ENCODE measurements at regions not wholly inside any gene's neighbourhood (a gene's known extent, or its start where the extent isn't known, plus 50 kb on each side); places are given as distances from the start of the nearest gene placed in this dataset.

GRCh38 chr10:50987934-50988333, 86.4 kb upstream of the PRKG1 start:
- peaks cover 30 to 42% (median 42%) of the 10 kb centered on the region in 3 donors for H3K27me3 Mint-ChIP-seq (ENCODE audit: low read depth in 3 of 3)
- Histone ChIP-seq H2AFZ (ENCODE audit: insufficient read depth, low read depth, low read length, poor library complexity, severe bottlenecking) (no peak overlapping the region), H4K20me1 (ENCODE audit: insufficient read depth, low read length) (no peaks in the 10 kb centered on the region), H3K79me2 (ENCODE audit: insufficient read depth, low read length) (no peaks in the 10 kb centered on the region), H3K9ac (ENCODE audit: insufficient read depth, low read length, poor library complexity, severe bottlenecking) (no peak overlapping the region), H3K27ac (ENCODE audit: low read depth in 1 of 2, low read length in 2 of 2) (no peak overlapping the region), H3K9me3 (replicated peaks in 1 of 2; ENCODE audit: control insufficient read depth in 1 of 2, insufficient read depth in 1 of 2, low read length in 2 of 2) (no peaks in the 10 kb centered on the region), H3K36me3 (replicated peaks in 1 of 2; ENCODE audit: control insufficient read depth in 1 of 2, insufficient read depth in 2 of 2, low read length in 2 of 2) (no peaks in the 10 kb centered on the region), H3K4me2 (replicated peaks; ENCODE audit: extremely low read depth, low read length, poor library complexity, severe bottlenecking) (no peak overlapping the region), H3K4me1 (ENCODE audit: control insufficient read depth in 1 of 2, insufficient read depth in 2 of 2, low read length in 2 of 2) (peaks cover 0 to 5% of the 10 kb centered on the region in 2 donors), H3K27me3 (ENCODE audit: control insufficient read depth in 2 of 2, insufficient read depth in 2 of 2, low read length in 2 of 2) (peaks cover 26 to 42% of the 10 kb centered on the region in 2 donors), H3K4me3 (replicated peaks in 1 of 3; ENCODE audit: low read depth in 2 of 3, low read length in 3 of 3) (no peak overlapping the region)
- peaks cover 0 to 5% (median 1%) of the 10 kb centered on the region in 7 donors for H3K9me3 Mint-ChIP-seq
- no peak for DNase-seq
- no CpG with 5 or more reads among the region's 2 CpGs for WGBS (ENCODE audit: insufficient coverage)
- H3K4me1 Mint-ChIP-seq, result peaks cover 5% of the 10 kb centered on the region
- no peak overlapping the region for H3K27ac Mint-ChIP-seq
- intact Hi-C loops (cut with micrococcal nuclease), result no loop called here
- H3K36me3 Mint-ChIP-seq, result peaks cover 0 to 4% of the 10 kb centered on the region in 2 donors
- H3K4me3 Mint-ChIP-seq, result no peak overlapping the region
- TF ChIP-seq CTCF (IDR thresholded peaks at IDR 0.05), result no peak

GRCh38 chr10:50988792-50989191, 85.5 kb upstream of the PRKG1 start:
- WGBS (ENCODE audit: insufficient coverage), result no CpG with 5 or more reads among the region's 4 CpGs
- Histone ChIP-seq H3K27me3 (ENCODE audit: control insufficient read depth in 2 of 2, insufficient read depth in 2 of 2, low read length in 2 of 2) (peaks cover 35 to 51% of the 10 kb centered on the region in 2 donors), H3K27ac (ENCODE audit: low read depth in 1 of 2, low read length in 2 of 2) (no peak overlapping the region), H3K36me3 (replicated peaks in 1 of 2; ENCODE audit: control insufficient read depth in 1 of 2, insufficient read depth in 2 of 2, low read length in 2 of 2) (no peaks in the 10 kb centered on the region), H3K79me2 (ENCODE audit: insufficient read depth, low read length) (no peaks in the 10 kb centered on the region), H3K4me3 (replicated peaks in 1 of 3; ENCODE audit: low read depth in 2 of 3, low read length in 3 of 3) (no peak overlapping the region), H3K4me1 (ENCODE audit: control insufficient read depth in 1 of 2, insufficient read depth in 2 of 2, low read length in 2 of 2) (peaks cover 0 to 5% of the 10 kb centered on the region in 2 donors), H2AFZ (ENCODE audit: insufficient read depth, low read depth, low read length, poor library complexity, severe bottlenecking) (no peak overlapping the region), H3K9me3 (replicated peaks in 1 of 2; ENCODE audit: control insufficient read depth in 1 of 2, insufficient read depth in 1 of 2, low read length in 2 of 2) (no peaks in the 10 kb centered on the region), H3K4me2 (replicated peaks; ENCODE audit: extremely low read depth, low read length, poor library complexity, severe bottlenecking) (no peak overlapping the region), H3K9ac (ENCODE audit: insufficient read depth, low read length, poor library complexity, severe bottlenecking) (no peak overlapping the region), H4K20me1 (ENCODE audit: insufficient read depth, low read length) (no peaks in the 10 kb centered on the region)
- Mint-ChIP-seq H3K27ac (no peak overlapping the region), H3K36me3 (peaks cover 0 to 4% of the 10 kb centered on the region in 2 donors), H3K4me3 (peak overlapping the region in 1 of 2 donors; percentile 46), H3K4me1 (peaks cover 5% of the 10 kb centered on the region), H3K27me3 (ENCODE audit: low read depth in 3 of 3) (peaks cover 39 to 51% (median 50%) of the 10 kb centered on the region in 3 donors), H3K9me3 (peaks cover 0 to 5% (median 1%) of the 10 kb centered on the region in 7 donors)
- intact Hi-C loops (cut with micrococcal nuclease), result no loop called here
- TF ChIP-seq CTCF (IDR thresholded peaks at IDR 0.05), result no peak
- DNase-seq, result no peak

All from CD14-positive monocyte (primary cell).